NT2/D1 (cell line): ENCODE measurements at regions not wholly inside any gene's neighbourhood (a gene's known extent, or its start where the extent isn't known, plus 50 kb on each side); places are given as distances from the start of the nearest gene placed in this dataset.

Experiments
- YY1 ChIP-seq: IDR thresholded peaks from 2 replicates; pipeline ENCODE4 v1.6.1; 2011; ENCODE audit not compliant: insufficient read length, insufficient read depth
- ZNF274 ChIP-seq: IDR thresholded peaks from 2 replicates; pipeline ENCODE4 v1.6.1; 2011; ENCODE audit warnings: mild to moderate bottlenecking, low read depth, low read length

GRCh38 chr21:27021046-27021445 is 54.2 kb upstream of the ADAMTS5 start:
- no peak for TF ChIP-seq YY1
- no peak for TF ChIP-seq ZNF274
